Globus pallidus (tissue), 1 donor: ENCODE measurements at regions not wholly inside any gene's neighbourhood (a gene's known extent, or its start where the extent isn't known, plus 50 kb on each side); places are given as distances from the start of the nearest gene placed in this dataset.
A peak's percentile ranks its signal among the peaks of the same experiment; 100 is the strongest.
"Not testable (repeated sequence)": the region's sequence is repeated elsewhere in the genome, so short reads cannot be mapped to it uniquely, and the experiment has no call there.

ENCODE experiments used
- DNase-seq: peaks from one replicate; pipeline ENCODE4 v3.0.0-alpha.2; 2015; ENCODE audit warnings: low spot score

DNA sequence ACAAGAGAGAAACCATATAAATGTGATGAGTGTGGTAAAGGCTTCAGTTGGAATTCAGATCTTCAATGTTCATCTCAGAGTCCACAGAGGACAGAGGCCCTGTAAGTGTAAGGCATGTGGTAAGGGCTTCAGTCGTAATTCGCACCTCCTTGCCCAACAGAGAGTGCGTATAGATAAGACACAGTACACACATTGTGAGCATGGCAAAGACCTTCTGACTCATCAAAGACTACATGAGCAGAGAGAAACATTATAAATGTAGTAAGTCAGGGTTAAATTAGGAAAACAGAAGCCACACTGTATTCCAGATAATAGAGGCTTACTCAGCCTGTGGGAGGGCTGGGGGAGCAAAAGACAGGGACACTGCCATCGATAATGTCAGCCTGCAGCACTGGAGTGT, 98.1 kb upstream of the GPR39 start:
- DNase-seq, result not testable (repeated sequence)

DNA sequence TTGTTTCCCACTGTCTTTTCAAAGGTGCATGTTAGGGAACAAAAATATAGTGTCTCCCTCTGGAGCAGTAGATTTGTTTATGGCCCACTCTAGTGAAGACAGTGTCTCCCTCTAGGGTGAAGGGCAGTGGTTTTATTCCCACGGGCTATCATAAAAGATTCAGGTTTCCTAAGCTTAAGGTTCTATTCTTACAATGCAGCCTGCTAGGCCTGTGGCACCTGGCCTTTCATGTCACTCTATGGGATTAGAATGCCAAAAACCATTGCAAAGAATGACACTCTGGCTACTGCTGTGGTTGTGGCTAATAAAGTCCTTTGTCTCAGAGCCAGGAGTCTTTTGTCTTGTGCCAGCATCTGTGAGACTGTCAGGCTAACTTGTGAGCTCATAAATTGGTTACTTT, 92.6 kb upstream of the GPR39 start:
- DNase-seq, result not testable (repeated sequence)

DNA sequence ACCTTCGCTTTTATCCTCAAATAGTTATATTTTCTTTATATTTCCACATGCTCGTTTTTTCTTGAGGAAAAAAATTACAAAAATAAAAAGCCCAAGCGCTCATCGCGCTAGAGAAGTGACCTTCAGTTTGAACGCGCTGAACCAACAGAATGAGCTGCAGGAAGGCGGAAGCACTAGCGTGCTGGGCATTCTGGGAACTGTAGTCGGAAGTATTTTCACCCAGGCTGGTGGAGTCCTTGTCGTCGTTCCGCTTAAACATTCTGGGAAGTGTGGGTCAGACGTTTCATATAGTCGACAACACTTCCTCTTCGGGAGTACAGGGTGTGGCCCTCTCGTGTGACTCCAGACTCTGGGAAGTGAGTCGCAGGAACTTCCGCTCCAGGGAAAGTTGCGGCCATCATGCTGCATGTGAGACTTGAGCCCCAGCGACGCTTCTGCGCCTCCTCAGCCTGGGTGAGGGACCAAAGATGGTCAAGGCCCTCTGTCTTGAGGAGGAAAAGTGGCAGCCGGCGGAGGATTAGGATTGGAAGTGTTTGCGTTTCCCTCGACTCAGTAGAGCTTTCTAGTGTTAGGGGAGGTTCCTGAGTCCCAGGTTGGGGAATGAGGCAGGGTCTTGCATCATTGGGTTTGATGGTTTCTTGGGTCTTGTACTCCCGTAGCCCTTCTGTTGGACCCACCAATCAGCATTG, 84.1 kb upstream of the GPR39 start:
- DNase-seq, result not testable (repeated sequence)

DNA sequence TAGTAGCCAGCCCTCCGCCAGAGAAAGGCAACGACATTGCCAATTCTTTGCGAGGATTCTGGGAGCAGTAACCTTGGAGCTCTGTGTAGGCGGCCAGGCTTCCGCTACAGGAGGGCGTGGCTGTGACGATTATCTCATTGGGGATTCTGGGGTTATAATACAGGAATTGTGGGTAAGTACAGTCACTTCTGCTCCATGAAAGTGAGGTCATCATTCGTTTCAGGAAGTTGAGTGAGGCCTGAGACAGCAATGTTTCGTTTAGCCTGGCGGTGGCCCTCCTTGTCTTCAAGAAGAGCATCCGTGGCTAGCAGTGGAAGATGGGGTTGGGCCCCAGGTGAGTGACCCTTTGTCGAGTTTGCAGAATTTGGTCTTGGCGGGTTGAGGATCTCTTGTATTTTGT, 79.5 kb upstream of the GPR39 start:
- DNase-seq, result not testable (repeated sequence)

DNA sequence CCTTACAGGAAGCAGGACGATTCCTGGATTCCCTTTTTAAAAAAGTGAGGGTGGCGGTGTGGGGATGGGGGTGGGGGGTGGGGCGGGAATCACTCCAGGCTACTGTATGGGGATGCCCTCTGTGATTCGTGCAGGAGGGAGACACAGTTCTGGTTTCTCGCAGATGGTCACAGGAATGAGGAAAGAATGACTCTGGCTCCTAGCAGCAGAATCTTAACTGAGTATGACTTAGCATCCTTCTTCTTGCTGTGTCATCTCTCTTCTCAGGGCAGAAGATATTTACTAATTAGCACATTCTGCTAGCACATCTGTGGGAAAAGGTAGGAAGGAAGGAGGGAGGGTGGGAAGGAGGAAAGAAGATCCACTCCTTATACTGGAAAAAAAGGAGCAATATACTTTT, 78.8 kb upstream of the GPR39 start:
- not testable (repeated sequence) for DNase-seq

DNA sequence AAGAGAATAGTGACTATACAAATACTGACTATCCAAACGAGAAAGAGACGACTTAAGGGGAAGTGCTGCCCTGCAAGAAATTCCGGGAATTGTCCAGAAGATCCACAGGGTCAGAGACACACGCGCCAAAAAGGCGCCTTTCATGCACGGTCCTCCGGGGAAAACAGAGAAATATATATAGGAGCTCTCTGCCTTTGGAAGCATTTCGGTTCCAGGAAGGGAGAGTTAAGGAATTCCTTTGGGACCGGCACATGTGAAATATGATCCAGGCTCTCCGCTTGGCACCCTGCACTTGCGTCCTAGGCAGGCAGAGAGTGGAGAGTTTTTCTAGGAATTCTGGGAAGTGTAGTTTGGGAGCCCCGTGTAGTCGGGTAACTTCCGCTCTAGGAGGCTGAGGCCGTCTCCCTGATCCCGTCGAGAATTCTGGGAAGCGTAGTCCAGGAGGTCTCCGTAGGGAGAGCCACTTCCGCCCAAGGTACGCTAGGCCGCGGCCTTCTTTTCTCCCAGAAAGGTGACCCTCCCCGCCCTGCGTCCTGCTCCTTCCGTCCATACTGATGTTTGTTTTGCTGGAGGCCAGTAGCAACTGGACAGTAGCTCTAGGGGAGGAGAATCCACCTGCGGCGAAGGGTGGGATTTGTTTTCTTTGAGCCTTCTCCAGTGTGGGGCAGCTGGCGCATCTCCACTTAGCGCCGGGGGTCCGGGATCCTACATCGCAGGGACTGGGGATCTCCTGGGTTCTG, 69.4 kb upstream of the GPR39 start:
- DNase-seq, result peak; percentile 91

DNA sequence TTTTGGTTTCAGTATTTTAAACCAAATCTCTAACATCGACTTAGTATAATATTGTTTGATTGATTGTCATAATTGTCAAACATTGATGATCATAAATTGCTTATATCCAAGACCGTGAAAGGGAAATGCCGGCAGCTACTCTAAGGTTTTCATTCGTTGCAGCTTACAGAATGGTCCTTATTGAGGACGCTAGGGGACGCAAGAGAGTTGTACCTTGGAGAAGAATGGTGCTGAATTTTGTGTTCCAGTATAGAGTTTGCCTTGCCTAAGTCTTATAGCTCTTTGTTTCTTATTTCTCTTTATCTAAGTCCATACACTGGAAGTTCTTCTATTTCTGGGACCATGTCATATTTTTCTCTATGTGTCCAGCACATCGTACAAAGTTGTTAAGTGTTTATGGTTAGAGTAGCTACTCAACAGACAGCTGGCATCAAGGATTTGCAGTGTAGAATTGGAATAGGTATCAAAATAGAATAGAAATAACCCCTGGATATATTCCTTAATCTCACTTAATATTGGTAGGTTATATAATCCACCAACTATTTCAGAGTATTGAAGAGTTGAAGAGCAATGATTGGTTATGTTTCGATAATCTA, 67.4 kb upstream of the GPR39 start:
- DNase-seq, result peak; percentile 73

DNA sequence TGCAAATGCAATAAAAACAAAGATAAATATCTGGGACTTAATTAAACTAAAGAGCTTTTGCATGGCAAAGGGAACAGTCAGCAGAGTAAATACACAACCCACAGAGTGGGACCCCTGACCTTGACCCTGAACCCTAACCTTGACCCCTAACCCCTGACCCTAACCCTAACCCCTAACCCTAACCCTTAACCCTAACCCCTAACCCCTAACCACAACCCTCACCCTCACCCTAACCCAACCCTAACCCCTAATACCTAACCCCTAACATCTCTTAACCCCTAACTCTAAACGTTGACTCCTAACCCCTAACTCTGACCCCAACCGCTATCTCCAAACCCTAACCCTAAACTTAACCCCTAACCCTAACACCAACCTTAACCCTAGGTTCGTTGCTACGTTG, 64.9 kb upstream of the GPR39 start:
- DNase-seq, result not testable (repeated sequence)

DNA sequence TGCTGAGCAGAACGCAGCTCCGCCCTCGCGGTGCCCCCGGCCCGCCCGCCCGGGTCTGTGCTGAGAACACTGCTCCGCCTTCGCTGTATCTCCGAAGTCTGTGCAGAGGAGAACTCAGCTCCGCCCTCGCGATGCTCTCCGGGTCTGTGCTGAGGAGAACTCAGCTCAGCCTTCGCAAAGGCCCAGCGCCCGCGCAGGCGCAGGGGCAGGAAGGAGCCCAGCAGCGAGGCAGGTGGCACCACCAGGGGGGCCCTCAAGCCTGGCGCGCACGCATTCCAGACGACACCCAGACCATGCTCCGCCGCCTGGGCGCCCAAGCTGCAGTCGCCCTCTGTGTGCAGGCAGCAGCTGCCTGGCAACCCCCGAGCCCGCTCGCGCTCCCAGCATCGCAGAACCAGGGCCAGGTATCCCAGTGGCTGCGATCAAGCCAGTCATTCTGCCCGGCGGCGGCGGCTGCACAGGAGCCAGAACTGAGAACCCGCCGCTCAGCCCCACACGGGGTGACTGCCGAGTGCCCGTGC, 64.1 kb upstream of the GPR39 start:
- peak; percentile 62 for DNase-seq

DNA sequence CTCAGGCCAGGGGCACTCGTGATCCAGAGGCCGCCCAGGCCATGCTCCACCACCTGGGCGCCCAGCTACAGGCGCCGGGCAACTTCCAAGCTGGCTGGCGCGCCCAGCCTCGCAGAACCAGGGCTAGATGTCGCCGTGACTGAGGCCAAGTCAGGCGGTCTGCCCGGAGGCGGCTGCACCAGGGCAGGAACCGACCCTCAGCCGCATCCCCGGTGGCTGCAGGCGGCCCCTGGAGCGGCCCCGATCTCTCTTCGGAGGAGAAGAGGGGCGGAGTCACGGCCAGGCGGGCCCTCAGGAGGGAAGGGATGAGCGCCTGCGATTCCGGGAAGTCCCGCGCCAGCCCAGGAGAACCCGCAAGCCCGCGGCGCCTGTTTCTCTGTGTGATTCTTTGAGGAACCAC, 63.2 kb upstream of the GPR39 start:
- DNase-seq, result peak; percentile 45

DNA sequence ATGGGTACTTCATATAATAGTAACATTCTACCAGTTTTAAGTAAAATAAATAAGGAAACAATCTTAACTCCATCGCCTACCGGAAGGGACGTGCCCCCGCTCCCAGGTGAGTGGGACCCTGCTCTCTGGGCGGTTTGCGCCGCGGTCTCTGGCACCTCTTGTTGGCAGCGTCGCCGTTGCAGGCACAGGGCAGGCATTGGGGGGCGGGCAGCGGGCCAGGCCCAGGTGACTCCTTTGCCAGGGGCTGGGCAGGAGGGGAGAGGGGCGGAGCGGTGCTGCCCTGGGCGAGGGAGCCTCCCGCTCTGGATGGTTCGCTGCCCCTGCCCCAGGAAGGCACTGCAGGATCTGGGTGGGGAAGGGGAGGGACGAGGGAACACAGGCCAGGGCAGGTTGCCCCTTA, 55.6 kb upstream of the GPR39 start:
- not testable (repeated sequence) for DNase-seq

DNA sequence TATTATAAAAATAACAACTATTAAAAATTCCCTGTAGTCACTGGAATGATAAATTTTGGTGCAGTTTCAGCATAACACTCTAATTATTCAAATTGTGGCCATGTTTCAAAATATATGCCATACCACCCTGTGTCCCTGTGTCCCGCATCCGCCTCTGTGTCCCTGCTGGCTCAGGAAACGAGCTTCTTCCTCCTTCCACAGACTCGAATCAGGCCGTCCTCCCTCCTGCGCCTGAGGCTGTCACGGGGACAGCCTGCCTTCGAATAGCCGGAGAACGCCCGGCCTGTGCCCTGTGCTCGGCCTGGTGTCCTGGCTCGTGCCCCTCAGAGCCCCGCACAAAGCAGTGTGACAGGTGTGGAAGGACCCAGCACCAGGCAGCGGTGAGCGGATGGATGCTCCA, 55.1 kb upstream of the GPR39 start:
- DNase-seq, result not testable (repeated sequence)

DNA sequence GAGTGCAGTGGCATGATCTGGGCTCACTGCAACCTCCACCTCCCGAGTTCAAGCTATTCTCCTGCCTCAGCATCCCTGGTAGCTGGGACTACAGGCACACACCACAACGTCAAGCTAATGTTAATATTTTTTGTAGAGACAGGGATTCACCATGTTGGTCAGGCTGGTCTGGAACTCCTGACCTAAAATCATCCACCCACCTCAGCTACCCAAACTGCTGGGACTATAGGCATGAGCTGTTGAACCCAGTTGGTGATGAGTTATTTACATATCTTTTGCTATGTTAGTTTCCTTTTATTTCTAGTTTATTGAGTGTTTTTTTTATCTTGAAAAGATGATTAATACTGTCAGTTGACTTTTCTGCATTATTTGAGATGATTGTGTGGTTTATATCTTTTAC, 53.3 kb upstream of the GPR39 start:
- not testable (repeated sequence) for DNase-seq

DNA sequence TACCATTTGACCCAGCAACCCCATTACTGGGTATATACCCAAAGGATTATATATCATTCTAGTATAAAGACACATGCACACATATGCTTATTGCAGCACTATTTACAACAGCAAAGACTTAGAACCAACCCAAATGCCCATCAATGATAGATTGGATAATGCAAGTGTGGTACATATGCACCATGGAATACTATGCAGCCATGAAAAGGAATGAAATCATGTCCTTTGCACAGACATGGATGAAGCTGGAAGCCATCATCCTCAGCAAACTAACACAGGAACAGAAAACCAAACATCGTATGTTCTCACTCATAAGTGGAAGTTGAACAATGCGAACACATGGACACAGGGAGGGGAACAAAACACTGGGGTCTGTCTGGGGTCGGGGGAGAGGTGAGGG, 50.6 kb upstream of the GPR39 start:
- not testable (repeated sequence) for DNase-seq

DNA sequence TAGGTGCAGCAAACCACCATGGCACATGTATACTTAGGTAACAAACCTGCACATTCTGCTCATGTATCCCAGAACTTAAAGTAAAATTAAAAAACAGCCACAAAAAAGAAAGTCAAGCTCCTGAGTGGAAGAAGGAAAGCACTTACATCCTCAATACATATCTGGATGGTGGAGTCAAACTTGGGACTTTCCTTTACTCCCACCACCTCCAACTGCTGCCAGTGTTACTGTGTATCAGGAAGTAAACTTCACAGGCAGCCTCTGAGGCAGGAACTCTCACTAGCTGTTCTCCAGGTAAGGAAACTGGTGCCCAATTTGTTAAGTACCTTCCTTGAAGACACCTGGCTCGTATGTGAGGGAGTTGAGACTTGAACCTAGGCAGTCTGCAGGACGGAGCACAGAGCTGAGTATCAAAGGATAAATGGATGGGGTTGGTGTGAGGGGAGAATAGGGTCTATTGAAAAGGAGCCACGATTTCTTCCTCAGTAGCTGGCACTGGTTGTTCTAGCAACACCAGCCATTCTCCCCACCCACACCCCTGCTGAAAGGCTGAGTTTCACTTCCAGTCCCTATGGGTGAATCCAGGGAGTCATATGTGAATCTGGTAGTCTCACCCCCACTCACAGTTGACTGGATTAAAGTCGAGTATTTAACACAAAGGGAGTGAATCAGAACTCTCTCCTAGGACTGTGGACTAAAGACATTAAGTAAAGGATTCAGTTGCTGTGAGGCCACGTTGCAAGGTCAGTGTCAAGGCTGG, 50.0 kb upstream of the GPR39 start:
- peak; percentile 7 for DNase-seq
